ENCODE measurements at regions not wholly inside any gene's neighbourhood (a gene's known extent, or its start where the extent isn't known, plus 50 kb on each side); places are given as distances from the start of the nearest gene placed in this dataset.

- Histone ChIP-seq H3K4me3 (no peak overlapping the region), H3K27ac (no peak overlapping the region), H3K27me3 (no peaks in the 10 kb centered on the region), H3K36me3 (no peaks in the 10 kb centered on the region), H3K9me3 (no peaks in the 10 kb centered on the region), H3K4me1 (peaks cover 0 to 13% of the 10 kb centered on the region in 2 donors)
- no peak for DNase-seq
- intact Hi-C loops (cut with DNase I): no loop called here
- ATAC-seq: no peak
- no peak for TF ChIP-seq CTCF (IDR thresholded peaks at IDR 0.05)
Measured at GRCh38 chr10:4033341-4033896, 248.4 kb upstream of the KLF6 start.

- H3K27me3 ChIP-seq: no peaks in the 10 kb centered on the region
Measured at GRCh38 chr10:4029866-4030265, 244.9 kb upstream of the KLF6 start.

GRCh38 chr10:4028854-4029583 is 244.0 kb upstream of the KLF6 start:
- Histone ChIP-seq H3K27me3 (no peaks in the 10 kb centered on the region), H3K4me3 (no peak overlapping the region), H3K9me3 (no peaks in the 10 kb centered on the region), H3K36me3 (no peaks in the 10 kb centered on the region), H3K27ac (no peak overlapping the region), H3K4me1 (no peaks in the 10 kb centered on the region)
- intact Hi-C loops (cut with DNase I): no loop called here
- no peak for TF ChIP-seq CTCF (IDR thresholded peaks at IDR 0.05)
- ATAC-seq: no peak
- no peak for DNase-seq

More at GRCh38 chr10:4029866-4030265, 244.9 kb upstream of the KLF6 start:
- DNase-seq (no peak), ATAC-seq (no peak)
- no peak for TF ChIP-seq CTCF (IDR thresholded peaks at IDR 0.05)
- Histone ChIP-seq H3K4me3 (no peak overlapping the region), H3K9me3 (no peaks in the 10 kb centered on the region), H3K36me3 (no peaks in the 10 kb centered on the region), H3K27ac (no peak overlapping the region), H3K4me1 (peaks cover 0 to 7% of the 10 kb centered on the region in 2 donors)
- intact Hi-C loops (cut with DNase I): no loop called here

- TF ChIP-seq CTCF (IDR thresholded peaks at IDR 0.05): no peak
- Histone ChIP-seq H3K4me1 (no peaks in the 10 kb centered on the region), H3K9me3 (no peaks in the 10 kb centered on the region), H3K27me3 (no peaks in the 10 kb centered on the region), H3K36me3 (no peaks in the 10 kb centered on the region), H3K4me3 (no peak overlapping the region), H3K27ac (no peak overlapping the region)
- no peak for DNase-seq
- intact Hi-C loops (cut with DNase I): no loop called here
- no peak for ATAC-seq
Measured at GRCh38 chr10:4028027-4028471, 243.0 kb upstream of the KLF6 start.

GRCh38 chr10:4025339-4025738 is 240.3 kb upstream of the KLF6 start:
- no peak for TF ChIP-seq CTCF (IDR thresholded peaks at IDR 0.05)
- Histone ChIP-seq H3K27ac (no peak overlapping the region), H3K36me3 (no peaks in the 10 kb centered on the region), H3K4me3 (no peak overlapping the region), H3K27me3 (no peaks in the 10 kb centered on the region), H3K9me3 (no peaks in the 10 kb centered on the region), H3K4me1 (no peaks in the 10 kb centered on the region)
- ATAC-seq (no peak), DNase-seq (no peak)
- intact Hi-C loops (cut with DNase I): no loop called here

All from left lung (tissue), 4 donors.